K562 (cell line): ENCODE measurements at regions not wholly inside any gene's neighbourhood (a gene's known extent, or its start where the extent isn't known, plus 50 kb on each side); places are given as distances from the start of the nearest gene placed in this dataset.

ENCODE experiments used
- ETV6 ChIP-seq, 3 experiments: fragments of 150-350 bp in 1 of 3; sonication (generic) in 1 of 3; formaldehyde crosslinking in 1 of 3; IDR thresholded peaks; 2 replicates each; pipeline versions ENCODE4 v1.6.1 to v1.8.0; 2014 to 2022; ENCODE audit warnings: borderline replicate concordance in 2 of 3, low read depth in 2 of 3, antibody characterized with exemption in 1 of 3, low read length in 1 of 3, mild to moderate bottlenecking in 1 of 3, missing genetic modification reagents in 1 of 3
- FOXM1 ChIP-seq, 2 experiments: fragments of 450-650 bp in 1 of 2; sonication (generic) in 1 of 2; formaldehyde crosslinking in 1 of 2; IDR thresholded peaks; 2 replicates each; pipeline versions ENCODE4 v1.6.1 to v1.9.0; 2017 to 2022; ENCODE audit warnings: low read depth in 2 of 2, mild to moderate bottlenecking in 2 of 2, missing genetic modification reagents in 1 of 2, moderate library complexity in 1 of 2
- NONO ChIP-seq, 2 experiments: fragments of 200-400 bp in 1 of 2; fragments of 450-650 bp in 1 of 2; formaldehyde crosslinking in 1 of 2; IDR thresholded peaks; 2 replicates each; pipeline ENCODE4 v1.6.1; 2017; ENCODE audit warnings: low read depth in 2 of 2, mild to moderate bottlenecking in 2 of 2, moderate library complexity in 2 of 2, low read length in 1 of 2
- POLR3A ChIP-seq: IDR thresholded peaks from 2 replicates; pipeline ENCODE4 v1.6.1; 2011; ENCODE audit warnings: borderline replicate concordance, mild to moderate bottlenecking, moderate library complexity; ENCODE audit not compliant: insufficient read length, insufficient read depth; ENCODE audit errors: extremely low read depth
- PYGO2 ChIP-seq: fragments of 450-650 bp; IDR thresholded peaks from 2 replicates; pipeline ENCODE4 v1.6.1; 2016; ENCODE audit warnings: mild to moderate bottlenecking, missing genetic modification characterization, moderate library complexity, missing compliant biosample characterization
- SMARCA4 ChIP-seq: fragments of 450-650 bp; IDR thresholded peaks from 2 replicates; pipeline ENCODE4 v1.6.1; 2016
- SP1 ChIP-seq: sonication (generic); formaldehyde crosslinking; IDR thresholded peaks from 2 replicates; pipeline ENCODE4 v1.8.1; 2022; ENCODE audit warnings: mild to moderate bottlenecking, missing genetic modification reagents
- TF ChIP-seq, protein P1 (sequence below): sonication (generic); formaldehyde crosslinking; IDR thresholded peaks from 2 replicates; pipeline ENCODE4 v1.5.0; 2020; ENCODE audit warnings: missing genetic modification reagents
- TF ChIP-seq, protein P2 (sequence below): fragments of 450-650 bp; IDR thresholded peaks from 2 replicates; pipeline ENCODE4 v1.6.1; 2016; ENCODE audit warnings: borderline replicate concordance
- TF ChIP-seq, protein P3 (sequence below), 3 experiments: IDR thresholded peaks in 2 of 3; conservative IDR thresholded peaks in 1 of 3; 2 replicates each; pipeline ENCODE4 v1.5.1; 2011 to 2012; ENCODE audit warnings: low read length in 3 of 3, mild to moderate bottlenecking in 3 of 3, control low read depth in 2 of 3, improper control_type of control experiment in 1 of 3, inconsistent platforms in 1 of 3, low read depth in 1 of 3, mixed read lengths in 1 of 3, moderate library complexity in 1 of 3; ENCODE audit not compliant: insufficient read depth in 2 of 3
- TF ChIP-seq, protein P4 (sequence below): fragments of 250-450 bp; sonication (Bioruptor Pico); IDR thresholded peaks from 2 replicates; pipeline ENCODE4 v1.9.0; 2021; ENCODE audit warnings: mild to moderate bottlenecking, inconsistent platforms

DNA sequence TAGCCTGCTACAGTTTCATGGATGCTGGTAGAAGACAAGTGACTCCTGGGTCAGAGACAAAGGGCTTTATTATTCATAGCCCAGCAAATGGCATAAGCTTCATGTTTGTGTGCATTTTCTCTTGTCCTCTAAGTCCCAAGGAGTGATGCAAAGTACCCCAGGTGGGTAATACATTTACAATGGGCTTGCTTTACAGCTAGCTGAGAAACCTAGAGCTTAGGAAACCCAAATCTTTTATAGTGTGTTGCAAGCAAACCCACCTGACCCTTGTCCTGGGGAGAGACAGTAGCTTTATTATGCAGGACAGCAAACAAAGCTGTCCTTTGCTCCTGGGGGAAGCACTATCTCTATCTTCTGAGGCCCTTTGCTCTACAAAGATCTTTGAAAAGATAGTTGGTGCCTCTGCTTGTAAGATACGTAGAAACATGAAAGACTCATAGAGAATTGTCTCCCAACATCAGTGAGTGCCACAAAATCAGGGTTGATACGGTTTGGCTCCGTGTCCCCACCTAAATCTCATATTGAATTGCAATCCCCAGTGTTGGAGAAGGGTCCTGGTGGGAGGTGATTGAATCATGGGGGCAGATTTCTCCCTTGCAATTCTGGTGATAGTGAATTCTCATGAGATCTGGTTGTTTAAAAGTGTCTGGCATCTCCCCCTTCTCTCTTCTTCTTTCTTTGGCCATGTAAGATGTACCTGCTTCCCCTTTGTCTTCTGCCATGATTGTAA, 315.8 kb upstream of the USP24 start:
- TF ChIP-seq, protein P1, sequence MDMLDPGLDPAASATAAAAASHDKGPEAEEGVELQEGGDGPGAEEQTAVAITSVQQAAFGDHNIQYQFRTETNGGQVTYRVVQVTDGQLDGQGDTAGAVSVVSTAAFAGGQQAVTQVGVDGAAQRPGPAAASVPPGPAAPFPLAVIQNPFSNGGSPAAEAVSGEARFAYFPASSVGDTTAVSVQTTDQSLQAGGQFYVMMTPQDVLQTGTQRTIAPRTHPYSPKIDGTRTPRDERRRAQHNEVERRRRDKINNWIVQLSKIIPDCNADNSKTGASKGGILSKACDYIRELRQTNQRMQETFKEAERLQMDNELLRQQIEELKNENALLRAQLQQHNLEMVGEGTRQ (CRISPR knock-in tag): no peak
- TF ChIP-seq, protein P2, sequence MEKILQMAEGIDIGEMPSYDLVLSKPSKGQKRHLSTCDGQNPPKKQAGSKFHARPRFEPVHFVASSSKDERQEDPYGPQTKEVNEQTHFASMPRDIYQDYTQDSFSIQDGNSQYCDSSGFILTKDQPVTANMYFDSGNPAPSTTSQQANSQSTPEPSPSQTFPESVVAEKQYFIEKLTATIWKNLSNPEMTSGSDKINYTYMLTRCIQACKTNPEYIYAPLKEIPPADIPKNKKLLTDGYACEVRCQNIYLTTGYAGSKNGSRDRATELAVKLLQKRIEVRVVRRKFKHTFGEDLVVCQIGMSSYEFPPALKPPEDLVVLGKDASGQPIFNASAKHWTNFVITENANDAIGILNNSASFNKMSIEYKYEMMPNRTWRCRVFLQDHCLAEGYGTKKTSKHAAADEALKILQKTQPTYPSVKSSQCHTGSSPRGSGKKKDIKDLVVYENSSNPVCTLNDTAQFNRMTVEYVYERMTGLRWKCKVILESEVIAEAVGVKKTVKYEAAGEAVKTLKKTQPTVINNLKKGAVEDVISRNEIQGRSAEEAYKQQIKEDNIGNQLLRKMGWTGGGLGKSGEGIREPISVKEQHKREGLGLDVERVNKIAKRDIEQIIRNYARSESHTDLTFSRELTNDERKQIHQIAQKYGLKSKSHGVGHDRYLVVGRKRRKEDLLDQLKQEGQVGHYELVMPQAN: no peak
- TF ChIP-seq POLR3A (no peak), NONO (IDR thresholded peaks at IDR 0.05; ENCODE audit: low read depth in 2 of 2, low read length in 1 of 2) (no peak), SMARCA4 (no peak), SP1 (no peak), FOXM1 (IDR thresholded peaks at IDR 0.05; ENCODE audit: low read depth) (no peak), FOXM1 (CRISPR knock-in tag; IDR thresholded peaks at IDR 0.05; ENCODE audit: low read depth) (no peak), PYGO2 (tag) (no peak), ETV6 (IDR thresholded peaks at IDR 0.05; ENCODE audit: borderline replicate concordance in 1 of 2, low read depth in 2 of 2, low read length in 1 of 2) (no peak), ETV6 (CRISPR knock-in tag; IDR thresholded peaks at IDR 0.05; ENCODE audit: borderline replicate concordance) (no peak)
- TF ChIP-seq, protein P3, sequence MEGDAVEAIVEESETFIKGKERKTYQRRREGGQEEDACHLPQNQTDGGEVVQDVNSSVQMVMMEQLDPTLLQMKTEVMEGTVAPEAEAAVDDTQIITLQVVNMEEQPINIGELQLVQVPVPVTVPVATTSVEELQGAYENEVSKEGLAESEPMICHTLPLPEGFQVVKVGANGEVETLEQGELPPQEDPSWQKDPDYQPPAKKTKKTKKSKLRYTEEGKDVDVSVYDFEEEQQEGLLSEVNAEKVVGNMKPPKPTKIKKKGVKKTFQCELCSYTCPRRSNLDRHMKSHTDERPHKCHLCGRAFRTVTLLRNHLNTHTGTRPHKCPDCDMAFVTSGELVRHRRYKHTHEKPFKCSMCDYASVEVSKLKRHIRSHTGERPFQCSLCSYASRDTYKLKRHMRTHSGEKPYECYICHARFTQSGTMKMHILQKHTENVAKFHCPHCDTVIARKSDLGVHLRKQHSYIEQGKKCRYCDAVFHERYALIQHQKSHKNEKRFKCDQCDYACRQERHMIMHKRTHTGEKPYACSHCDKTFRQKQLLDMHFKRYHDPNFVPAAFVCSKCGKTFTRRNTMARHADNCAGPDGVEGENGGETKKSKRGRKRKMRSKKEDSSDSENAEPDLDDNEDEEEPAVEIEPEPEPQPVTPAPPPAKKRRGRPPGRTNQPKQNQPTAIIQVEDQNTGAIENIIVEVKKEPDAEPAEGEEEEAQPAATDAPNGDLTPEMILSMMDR (IDR thresholded peaks at IDR 0.05 in 2 of 3, conservative IDR thresholded peaks at IDR 0.05 in 1 of 3; ENCODE audit: insufficient read depth in 2 of 3, low read depth in 1 of 3, low read length in 3 of 3): no peak
- TF ChIP-seq, protein P4, sequence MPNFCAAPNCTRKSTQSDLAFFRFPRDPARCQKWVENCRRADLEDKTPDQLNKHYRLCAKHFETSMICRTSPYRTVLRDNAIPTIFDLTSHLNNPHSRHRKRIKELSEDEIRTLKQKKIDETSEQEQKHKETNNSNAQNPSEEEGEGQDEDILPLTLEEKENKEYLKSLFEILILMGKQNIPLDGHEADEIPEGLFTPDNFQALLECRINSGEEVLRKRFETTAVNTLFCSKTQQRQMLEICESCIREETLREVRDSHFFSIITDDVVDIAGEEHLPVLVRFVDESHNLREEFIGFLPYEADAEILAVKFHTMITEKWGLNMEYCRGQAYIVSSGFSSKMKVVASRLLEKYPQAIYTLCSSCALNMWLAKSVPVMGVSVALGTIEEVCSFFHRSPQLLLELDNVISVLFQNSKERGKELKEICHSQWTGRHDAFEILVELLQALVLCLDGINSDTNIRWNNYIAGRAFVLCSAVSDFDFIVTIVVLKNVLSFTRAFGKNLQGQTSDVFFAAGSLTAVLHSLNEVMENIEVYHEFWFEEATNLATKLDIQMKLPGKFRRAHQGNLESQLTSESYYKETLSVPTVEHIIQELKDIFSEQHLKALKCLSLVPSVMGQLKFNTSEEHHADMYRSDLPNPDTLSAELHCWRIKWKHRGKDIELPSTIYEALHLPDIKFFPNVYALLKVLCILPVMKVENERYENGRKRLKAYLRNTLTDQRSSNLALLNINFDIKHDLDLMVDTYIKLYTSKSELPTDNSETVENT (CRISPR knock-in tag): no peak
